Thyroid gland (tissue), 4 donors: ENCODE measurements at regions not wholly inside any gene's neighbourhood (a gene's known extent, or its start where the extent isn't known, plus 50 kb on each side); places are given as distances from the start of the nearest gene placed in this dataset.

ENCODE experiments used
- CTCF ChIP-seq, 6 experiments: fragments of 200-600 bp in 3 of 6; fragments of 450-650 bp in 3 of 6; sonication (generic) in 3 of 6; IDR thresholded peaks; one replicate each; pipeline ENCODE4 v1.5.1; 2016 to 2019; ENCODE audit warnings: antibody characterized with exemption in 6 of 6, mild to moderate bottlenecking in 2 of 6, inconsistent platforms in 1 of 6, moderate library complexity in 1 of 6
- POLR2A ChIP-seq, 2 donors: fragments of 450-650 bp; IDR thresholded peaks; one replicate each; pipeline ENCODE4 v1.6.1; 2017; ENCODE audit warnings: antibody characterized with exemption in 2 of 2, mild to moderate bottlenecking in 2 of 2, moderate library complexity in 1 of 2

- TF ChIP-seq CTCF (IDR thresholded peaks at IDR 0.05): no peak
- no peak for TF ChIP-seq POLR2A (IDR thresholded peaks at IDR 0.05)
These were observed 58.7 kb upstream of the MUCL1 start for GRCh38 chr12:54795644-54796043.
